T-helper 17 cell (primary cell): ENCODE measurements at regions not wholly inside any gene's neighbourhood (a gene's known extent, or its start where the extent isn't known, plus 50 kb on each side); places are given as distances from the start of the nearest gene placed in this dataset.

ENCODE experiments used
- ATAC-seq: fragments of 150-1000 bp; cut with Tn5 transposase; 2 replicates; pipeline ENCODE4 v1.10.0; 2021; ENCODE audit warnings: mild to moderate bottlenecking, moderate library complexity
- DNase-seq, 3 donors: peaks; one replicate each; pipeline versions ENCODE4 v3.0.0 to v3.0.0-alpha.2; 2020 to 2021
- H3K9me3 ChIP-seq: one replicate; pipeline ENCODE4 v1.7.0; 2013; ENCODE audit warnings: low read length, mild to moderate bottlenecking; ENCODE audit not compliant: control insufficient read depth, poor library complexity, severe bottlenecking
- H3K27ac Mint-ChIP-seq: one replicate; pipeline ENCODE4 v1.8.0; 2022; ENCODE audit warnings: mild to moderate bottlenecking, moderate library complexity, mixed read lengths
- H3K27me3 Mint-ChIP-seq: one replicate; pipeline ENCODE4 v1.8.0; 2022; ENCODE audit warnings: mixed read lengths
- H3K36me3 Mint-ChIP-seq: one replicate; pipeline ENCODE4 v1.8.0; 2022; ENCODE audit warnings: low read depth, mixed read lengths
- H3K4me1 Mint-ChIP-seq: one replicate; pipeline ENCODE4 v1.8.0; 2022; ENCODE audit warnings: mild to moderate bottlenecking, mixed read lengths
- H3K4me3 Mint-ChIP-seq: one replicate; pipeline ENCODE4 v1.8.0; 2022; ENCODE audit warnings: mild to moderate bottlenecking, moderate library complexity, mixed read lengths

DNA sequence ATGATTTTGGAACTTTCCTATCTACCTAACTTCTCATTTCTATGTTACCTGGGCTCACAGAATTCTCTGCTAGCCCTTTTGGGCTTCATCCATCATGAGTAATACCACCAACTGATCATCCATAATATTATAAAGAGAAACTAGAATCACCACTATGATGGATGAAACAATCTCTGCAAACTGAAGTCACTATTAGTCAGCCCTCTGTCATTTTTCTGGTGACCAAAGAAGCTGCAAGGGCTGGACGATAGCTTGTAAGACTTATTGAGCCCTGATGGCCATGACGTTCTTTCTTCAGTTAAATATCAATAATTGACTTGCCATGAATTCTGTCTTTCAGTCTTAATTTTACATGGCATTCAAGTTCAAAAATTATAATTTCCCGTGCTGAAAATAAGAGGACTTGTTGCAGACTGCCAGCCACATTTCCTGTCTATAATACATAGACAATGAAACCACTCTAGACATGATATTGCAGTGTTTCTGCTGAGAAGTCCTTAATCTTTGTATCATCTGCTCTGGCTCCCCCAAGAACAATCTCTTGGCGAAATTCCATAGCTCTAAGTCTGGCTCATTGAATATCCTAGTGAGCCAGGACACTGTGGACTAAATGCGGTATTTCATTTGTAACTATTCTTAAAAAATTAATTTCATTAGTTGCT is 655.0 kb upstream of the CAMK1G start:
- H3K4me1 Mint-ChIP-seq, result no peaks in the 10 kb centered on the region
- no peak overlapping the region for H3K27ac Mint-ChIP-seq
- H3K9me3 ChIP-seq, result no peaks in the 10 kb centered on the region
- no peak overlapping the region for H3K4me3 Mint-ChIP-seq
- H3K27me3 Mint-ChIP-seq, result peaks cover 5% of the 10 kb centered on the region
- no peak for DNase-seq
- no peaks in the 10 kb centered on the region for H3K36me3 Mint-ChIP-seq
- ATAC-seq, result no peak

DNA sequence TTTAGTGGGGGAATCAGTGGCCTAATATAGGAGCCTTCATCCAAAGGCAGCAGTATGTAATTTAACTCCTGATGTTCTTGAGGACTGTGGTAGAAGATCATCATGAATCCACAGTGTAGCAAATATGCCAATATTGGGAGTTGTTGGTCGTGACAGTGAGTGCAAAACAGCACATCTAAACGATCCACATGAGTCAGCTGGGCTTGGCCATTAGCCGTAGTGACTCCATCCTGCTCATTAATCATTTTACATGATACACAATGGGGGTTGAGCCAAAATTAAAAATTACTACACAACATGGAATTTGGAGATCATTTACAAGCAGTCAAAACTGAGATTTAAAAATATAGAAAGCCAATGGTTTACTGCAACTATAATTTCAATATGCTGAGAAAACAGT is 653.9 kb upstream of the CAMK1G start:
- Mint-ChIP-seq H3K27ac (no peak overlapping the region), H3K27me3 (peaks cover 5% of the 10 kb centered on the region), H3K4me3 (no peak overlapping the region), H3K36me3 (no peaks in the 10 kb centered on the region), H3K4me1 (no peaks in the 10 kb centered on the region)
- DNase-seq, result no peak
- ATAC-seq, result no peak
- H3K9me3 ChIP-seq, result no peaks in the 10 kb centered on the region

DNA sequence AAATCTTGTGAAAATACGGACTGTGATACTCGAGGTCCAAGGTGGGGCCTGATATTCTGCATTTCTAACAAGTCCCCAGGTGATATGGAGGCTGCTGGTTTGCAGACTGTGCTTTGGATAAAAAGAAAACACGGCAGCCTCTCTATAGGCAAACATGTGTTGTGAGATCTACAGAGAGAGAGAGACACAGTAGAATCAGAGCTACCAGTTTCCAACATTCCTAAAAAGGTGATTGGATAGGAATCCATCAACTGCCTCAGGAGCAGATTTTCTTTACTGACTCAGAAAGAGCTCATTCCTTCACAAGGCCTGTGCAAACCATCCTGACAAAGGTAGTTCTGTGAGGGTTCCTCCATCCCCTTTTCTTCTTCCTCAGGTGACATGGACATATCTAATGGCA is 651.6 kb upstream of the CAMK1G start:
- H3K9me3 ChIP-seq, result no peaks in the 10 kb centered on the region
- Mint-ChIP-seq H3K4me3 (no peak overlapping the region), H3K27ac (no peak overlapping the region), H3K36me3 (no peaks in the 10 kb centered on the region), H3K27me3 (peaks cover 5% of the 10 kb centered on the region), H3K4me1 (no peaks in the 10 kb centered on the region)
- ATAC-seq (no peak), DNase-seq (no peak)

DNA sequence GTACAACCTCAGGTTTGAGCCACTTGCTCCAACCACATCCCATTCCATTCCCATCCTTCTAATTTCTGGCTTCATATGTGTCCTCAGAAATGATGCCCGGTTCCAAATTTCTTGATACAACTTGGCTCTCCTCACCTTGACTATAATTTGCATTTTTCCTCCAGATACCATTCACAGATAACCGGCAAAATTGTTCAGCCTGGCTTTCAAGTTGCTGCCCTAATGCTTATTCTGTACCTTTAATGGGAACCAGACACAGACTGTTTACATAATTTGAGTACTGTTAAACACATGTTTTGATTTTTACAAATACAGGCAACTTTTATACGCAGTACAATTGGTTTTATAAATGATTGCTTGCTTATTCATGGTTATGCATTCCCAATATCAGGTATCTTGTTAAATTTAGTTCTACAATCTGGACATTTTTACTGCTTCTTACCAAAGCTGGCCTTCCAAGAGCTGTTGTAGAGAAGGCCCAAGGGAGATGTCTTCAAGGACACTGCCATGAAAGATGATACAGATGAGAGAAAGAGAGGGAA is 649.5 kb upstream of the CAMK1G start:
- no peak overlapping the region for H3K4me3 Mint-ChIP-seq
- H3K27me3 Mint-ChIP-seq, result peaks cover 7% of the 10 kb centered on the region
- no peak overlapping the region for H3K27ac Mint-ChIP-seq
- no peaks in the 10 kb centered on the region for H3K9me3 ChIP-seq
- ATAC-seq, result no peak
- no peaks in the 10 kb centered on the region for H3K4me1 Mint-ChIP-seq
- DNase-seq, result no peak
- H3K36me3 Mint-ChIP-seq, result no peaks in the 10 kb centered on the region

DNA sequence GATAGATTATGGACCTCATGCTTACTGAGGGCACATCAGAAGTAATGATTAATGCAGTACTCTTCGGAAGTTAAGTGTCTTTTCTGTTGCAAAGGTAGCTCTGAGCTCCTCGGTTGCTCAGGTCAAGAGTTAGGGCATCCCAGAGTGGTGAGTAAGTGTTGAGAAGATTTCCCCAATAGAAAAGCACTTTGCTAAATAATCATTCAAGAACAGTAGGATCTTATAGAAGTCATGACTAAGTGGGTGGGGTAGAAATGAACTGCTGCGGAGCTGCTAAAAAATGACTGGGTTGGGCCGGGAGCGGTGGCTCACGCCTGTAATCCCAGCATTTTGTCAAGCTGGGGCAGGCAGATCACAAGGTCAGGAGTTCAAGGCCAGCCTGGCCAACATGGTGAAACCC is 648.6 kb upstream of the CAMK1G start:
- ATAC-seq (no peak), DNase-seq (no peak)
- Mint-ChIP-seq H3K27ac (no peak overlapping the region), H3K36me3 (no peaks in the 10 kb centered on the region), H3K4me1 (no peaks in the 10 kb centered on the region), H3K27me3 (peaks cover 15% of the 10 kb centered on the region), H3K4me3 (no peak overlapping the region)
- H3K9me3 ChIP-seq, result no peaks in the 10 kb centered on the region

DNA sequence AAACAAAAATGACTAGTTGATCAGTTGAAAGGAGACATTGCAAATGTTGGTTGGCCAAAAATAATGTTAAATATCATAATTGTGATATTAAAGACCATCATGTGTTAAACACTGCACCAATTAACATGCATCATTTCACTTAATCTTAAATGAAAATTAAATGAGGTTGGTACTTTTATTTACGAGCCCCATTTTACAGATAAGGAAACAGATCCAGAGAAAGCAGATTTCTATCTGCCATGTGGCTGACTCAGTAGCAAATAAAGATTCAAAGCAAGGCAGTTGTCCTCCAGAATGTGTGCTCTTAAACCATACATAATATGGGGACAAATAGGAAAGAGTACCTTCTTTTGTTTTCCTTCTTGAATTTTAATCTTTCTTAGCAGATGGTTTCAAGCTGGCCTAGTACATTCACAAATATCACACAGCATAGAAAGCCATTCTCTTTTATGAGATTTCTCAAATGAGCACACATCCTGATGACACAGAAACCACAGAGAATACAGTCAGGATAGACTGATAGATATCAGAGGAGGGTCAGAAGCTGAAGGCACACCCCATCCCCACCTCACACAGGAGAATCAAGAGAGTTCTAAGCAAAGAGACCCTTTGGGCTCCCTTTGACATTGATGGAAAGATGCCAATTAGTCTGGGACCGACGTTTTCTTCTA is 647.9 kb upstream of the CAMK1G start:
- DNase-seq, result no peak
- Mint-ChIP-seq H3K27me3 (peaks cover 17% of the 10 kb centered on the region), H3K4me1 (no peaks in the 10 kb centered on the region), H3K4me3 (no peak overlapping the region), H3K36me3 (no peaks in the 10 kb centered on the region), H3K27ac (no peak overlapping the region)
- no peak for ATAC-seq
- no peaks in the 10 kb centered on the region for H3K9me3 ChIP-seq

DNA sequence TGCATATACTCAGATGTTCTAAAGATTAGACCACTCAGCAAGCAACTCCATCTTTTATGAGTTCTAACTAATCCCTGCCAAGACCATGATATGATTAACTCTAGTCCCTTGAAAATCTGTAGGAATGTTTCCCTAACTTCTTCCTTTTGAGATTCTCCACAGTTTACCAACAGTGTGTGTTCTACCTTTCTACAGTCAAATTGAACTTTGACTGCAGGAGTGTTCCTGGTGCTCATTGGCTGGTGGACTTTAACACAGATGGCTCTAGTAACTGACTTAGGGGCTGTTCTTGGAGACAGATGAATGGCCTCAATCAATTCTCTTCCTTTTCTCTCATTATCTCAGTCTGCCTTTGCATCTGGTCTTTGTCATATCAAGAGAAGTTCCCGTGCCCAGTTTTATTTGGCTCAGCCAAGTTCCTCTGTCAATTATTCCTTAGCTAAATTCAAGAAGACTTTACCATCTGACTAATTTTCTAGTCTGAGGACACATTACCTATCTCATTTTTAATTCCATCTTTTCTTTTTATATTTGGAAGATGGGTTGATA is 643.9 kb upstream of the CAMK1G start:
- Mint-ChIP-seq H3K4me1 (no peaks in the 10 kb centered on the region), H3K27me3 (peaks cover 27% of the 10 kb centered on the region), H3K36me3 (no peaks in the 10 kb centered on the region), H3K4me3 (no peak overlapping the region), H3K27ac (no peak overlapping the region)
- H3K9me3 ChIP-seq, result no peaks in the 10 kb centered on the region
- DNase-seq, result no peak
- no peak for ATAC-seq

DNA sequence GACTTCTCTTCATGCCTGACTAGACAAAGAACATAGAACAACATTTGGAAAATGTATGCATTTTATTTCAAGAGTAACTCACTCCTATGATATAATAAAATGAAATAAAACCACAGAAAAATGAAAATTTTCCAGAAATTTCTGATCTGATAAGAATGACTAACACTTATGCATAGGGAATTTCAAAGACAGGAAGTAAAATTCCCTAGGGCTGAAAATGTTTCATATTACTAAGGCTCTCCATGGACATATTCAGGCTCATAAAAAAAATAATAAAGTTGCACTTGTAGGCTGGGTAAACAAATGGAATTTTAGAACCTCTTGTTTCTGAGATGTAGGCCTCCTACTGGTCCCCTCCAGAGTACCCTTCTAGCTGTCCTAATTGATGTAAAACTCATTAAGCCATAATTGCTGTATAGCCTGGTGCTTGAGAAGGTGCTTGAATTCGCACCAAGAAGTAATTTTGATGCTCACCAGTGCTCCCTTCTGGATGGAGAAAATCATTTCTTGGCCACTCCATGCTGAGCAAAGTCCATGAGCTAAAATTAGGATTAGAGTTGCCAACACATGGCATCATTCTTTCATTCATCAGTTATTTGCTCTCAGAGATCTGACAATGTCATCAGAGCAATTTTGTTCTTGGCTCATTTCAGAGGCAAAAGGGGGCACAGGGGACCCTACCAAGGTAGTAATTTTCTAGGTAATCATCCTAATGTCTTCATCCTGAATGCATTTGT is 641.0 kb upstream of the CAMK1G start:
- H3K9me3 ChIP-seq, result no peaks in the 10 kb centered on the region
- H3K4me3 Mint-ChIP-seq, result no peak overlapping the region
- no peak overlapping the region for H3K27ac Mint-ChIP-seq
- H3K27me3 Mint-ChIP-seq, result peaks cover 33% of the 10 kb centered on the region
- DNase-seq, result no peak
- no peak for ATAC-seq
- H3K36me3 Mint-ChIP-seq, result no peaks in the 10 kb centered on the region
- H3K4me1 Mint-ChIP-seq, result peaks cover 2% of the 10 kb centered on the region

DNA sequence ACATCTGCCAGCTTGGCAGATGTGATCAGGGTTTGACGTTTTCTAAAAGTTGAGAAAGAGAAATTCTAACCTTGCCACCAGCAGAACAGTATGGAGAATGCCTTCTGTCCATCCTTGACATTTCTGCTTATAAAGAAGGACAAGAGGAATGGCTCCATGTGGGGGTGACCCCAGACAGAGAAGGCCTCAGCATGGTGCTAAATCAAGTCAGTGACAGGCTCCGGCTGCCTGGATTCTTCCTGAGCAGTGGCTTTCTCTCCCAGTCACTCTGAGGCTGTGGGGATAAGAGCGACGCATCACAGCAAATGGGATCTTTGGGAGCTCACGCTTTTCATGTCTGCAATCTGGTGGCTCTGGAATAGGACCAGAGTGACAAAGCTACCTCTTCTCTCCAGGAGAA is 640.2 kb upstream of the CAMK1G start:
- Mint-ChIP-seq H3K4me1 (peaks cover 2% of the 10 kb centered on the region), H3K27ac (no peak overlapping the region), H3K27me3 (peaks cover 33% of the 10 kb centered on the region), H3K4me3 (no peak overlapping the region), H3K36me3 (no peaks in the 10 kb centered on the region)
- no peak for ATAC-seq
- DNase-seq, result no peak
- no peaks in the 10 kb centered on the region for H3K9me3 ChIP-seq

DNA sequence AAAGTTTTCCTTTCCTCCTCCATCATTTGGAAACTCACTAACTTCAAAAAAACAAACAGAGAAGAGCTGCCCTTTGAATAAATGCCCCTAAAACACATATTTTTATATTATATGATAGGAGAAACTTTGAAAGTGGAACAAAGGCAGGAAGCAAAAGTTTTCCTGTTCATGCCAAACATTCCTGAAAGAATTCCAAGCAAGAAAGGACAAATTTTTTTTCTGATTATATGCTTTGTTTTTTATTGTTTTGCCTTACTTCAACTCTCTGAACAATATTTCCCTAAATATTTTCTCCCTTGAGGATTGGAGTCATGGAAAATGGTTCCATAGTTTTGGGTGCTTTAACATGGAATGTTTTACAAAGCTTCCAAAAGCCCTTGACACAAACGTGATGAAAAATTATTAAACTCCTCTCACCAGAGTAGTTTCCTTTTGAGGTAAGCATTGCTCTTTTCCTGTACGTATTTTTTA is 638.5 kb upstream of the CAMK1G start:
- Mint-ChIP-seq H3K36me3 (no peaks in the 10 kb centered on the region), H3K4me3 (no peak overlapping the region), H3K4me1 (peaks cover 2% of the 10 kb centered on the region), H3K27me3 (peaks cover 21% of the 10 kb centered on the region), H3K27ac (no peak overlapping the region)
- ATAC-seq (no peak), DNase-seq (no peak)
- H3K9me3 ChIP-seq, result no peaks in the 10 kb centered on the region

DNA sequence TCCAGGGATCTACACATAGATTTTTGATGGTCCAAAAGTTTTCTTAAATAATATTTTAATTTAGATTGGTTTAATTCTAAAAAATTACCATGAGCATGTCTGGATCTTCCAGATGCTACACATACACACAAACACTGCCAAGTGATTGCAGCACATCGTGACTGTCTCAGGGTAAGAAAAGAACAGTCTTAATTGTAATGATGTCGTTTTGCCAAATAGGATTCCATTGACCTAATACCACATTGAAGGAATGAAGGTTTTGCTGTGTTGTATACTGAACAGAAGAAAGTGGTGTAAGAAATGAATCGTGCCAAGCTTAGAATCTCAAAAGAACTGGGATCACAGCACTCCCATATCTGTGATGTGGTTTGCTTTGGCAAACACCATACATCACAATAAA is 633.3 kb upstream of the CAMK1G start:
- ATAC-seq, result no peak
- Mint-ChIP-seq H3K4me1 (peaks cover under 1% of the 10 kb centered on the region), H3K27ac (no peak overlapping the region), H3K4me3 (no peak overlapping the region), H3K36me3 (no peaks in the 10 kb centered on the region), H3K27me3 (peaks cover 5% of the 10 kb centered on the region)
- DNase-seq, result no peak
- no peaks in the 10 kb centered on the region for H3K9me3 ChIP-seq

DNA sequence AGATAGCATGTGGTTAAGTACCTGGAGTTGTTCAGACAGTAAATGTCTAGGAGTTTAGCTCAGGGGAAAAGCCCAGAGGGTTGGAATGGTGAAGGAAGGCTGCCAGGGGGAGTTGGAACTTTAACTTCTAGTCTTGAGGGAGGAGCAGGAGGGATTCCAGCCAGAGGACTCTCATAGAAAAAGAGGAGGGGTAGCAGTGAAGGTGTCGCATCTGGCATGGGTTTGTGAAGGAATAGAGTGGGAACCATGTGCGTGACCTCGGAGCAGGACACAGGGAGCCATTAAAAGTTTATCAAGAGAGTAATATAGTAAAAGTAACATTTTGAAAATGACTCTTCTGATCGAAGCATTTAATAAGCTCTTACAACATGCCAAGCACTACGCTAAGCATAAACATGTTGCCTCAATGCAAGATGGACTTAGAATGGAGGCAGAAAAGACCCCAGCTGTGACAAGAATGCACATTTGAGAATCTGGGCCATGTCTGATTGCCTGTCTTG is 632.4 kb upstream of the CAMK1G start:
- H3K27ac Mint-ChIP-seq, result no peak overlapping the region
- no peak overlapping the region for H3K4me3 Mint-ChIP-seq
- H3K36me3 Mint-ChIP-seq, result no peaks in the 10 kb centered on the region
- no peak for ATAC-seq
- H3K9me3 ChIP-seq, result no peaks in the 10 kb centered on the region
- DNase-seq, result no peak
- no peaks in the 10 kb centered on the region for H3K27me3 Mint-ChIP-seq
- no peaks in the 10 kb centered on the region for H3K4me1 Mint-ChIP-seq

DNA sequence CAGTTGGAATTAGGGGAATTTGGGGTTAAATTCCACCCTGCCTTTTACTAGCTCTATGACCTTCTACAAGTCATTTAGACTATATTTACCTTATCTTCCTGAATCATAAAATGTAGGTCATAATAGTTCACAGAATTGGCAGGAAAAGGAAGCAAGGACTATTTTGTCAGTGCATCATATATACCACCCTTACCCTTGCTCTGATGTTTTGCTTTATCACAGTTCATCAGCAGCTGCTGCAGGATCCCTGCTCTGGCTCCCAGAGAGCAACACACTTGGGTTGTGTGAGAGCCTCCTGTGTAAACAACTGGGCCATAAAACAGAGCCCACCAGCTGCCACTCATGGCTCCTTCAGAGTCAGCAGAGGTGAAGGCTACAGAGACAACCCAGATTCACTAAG is 631.6 kb upstream of the CAMK1G start:
- Mint-ChIP-seq H3K27me3 (no peaks in the 10 kb centered on the region), H3K36me3 (no peaks in the 10 kb centered on the region), H3K27ac (no peak overlapping the region), H3K4me3 (no peak overlapping the region), H3K4me1 (no peaks in the 10 kb centered on the region)
- DNase-seq (no peak), ATAC-seq (no peak)
- H3K9me3 ChIP-seq, result no peaks in the 10 kb centered on the region
